Breast epithelium (tissue), 4 donors: ENCODE measurements at regions not wholly inside any gene's neighbourhood (a gene's known extent, or its start where the extent isn't known, plus 50 kb on each side); places are given as distances from the start of the nearest gene placed in this dataset.

Experiments used
- DNase-seq, 2 donors: peaks; one replicate each; pipeline ENCODE4 v3.0.0-alpha.2; 2019; ENCODE audit warnings: low spot score in 2 of 2
- H3K27ac ChIP-seq, 2 donors: fragments of 200-600 bp; sonication (generic) in 1 of 2; one replicate each; pipeline ENCODE4 v1.5.1; 2016 to 2019; ENCODE audit warnings: mild to moderate bottlenecking in 1 of 2
- H3K27me3 ChIP-seq, 2 donors: fragments of 200-600 bp; sonication (generic) in 1 of 2; one replicate each; pipeline versions ENCODE4 v1.5.1 to v1.6.0; 2017 to 2019; ENCODE audit warnings: control low read depth in 1 of 2, mild to moderate bottlenecking in 1 of 2
- H3K36me3 ChIP-seq: fragments of 200-600 bp; one replicate; pipeline ENCODE4 v1.5.1; 2019
- H3K4me1 ChIP-seq, 2 donors: fragments of 200-600 bp; sonication (generic); one replicate each; pipeline ENCODE4 v1.5.1; 2016 to 2019; ENCODE audit warnings: control low read depth in 1 of 2
- H3K4me3 ChIP-seq, 3 donors: fragments of 200-600 bp; sonication (generic); 1 replicate in 2 of 3; 2 replicates in 1 of 3; pipeline ENCODE4 v1.5.1; 2016 to 2019; ENCODE audit warnings: mild to moderate bottlenecking in 3 of 3, moderate library complexity in 2 of 3
- H3K9me3 ChIP-seq, 2 donors: fragments of 200-600 bp; sonication (generic) in 1 of 2; one replicate each; pipeline ENCODE4 v1.5.1; 2016 to 2019; ENCODE audit warnings: control low read depth in 1 of 2
- CTCF ChIP-seq, 3 donors: fragments of 450-650 bp; IDR thresholded peaks; one replicate each; pipeline ENCODE4 v1.5.1; 2016 to 2017; ENCODE audit warnings: antibody characterized with exemption in 3 of 3, mild to moderate bottlenecking in 3 of 3, moderate library complexity in 3 of 3
- POLR2A ChIP-seq: fragments of 450-650 bp; IDR thresholded peaks from one replicate; pipeline ENCODE4 v1.6.1; 2016; ENCODE audit warnings: antibody characterized with exemption, mild to moderate bottlenecking, moderate library complexity
- POLR2AphosphoS5 ChIP-seq, 3 donors: sonication (generic); formaldehyde crosslinking; IDR thresholded peaks; one replicate each; pipeline ENCODE4 v1.6.1; 2017; ENCODE audit warnings: antibody characterized with exemption in 3 of 3
- intact Hi-C: fragments of 100-400 bp; cut with DNase I; formaldehyde crosslinking; loops from one replicate; pipeline ENCODE4 v1.15.1; 2023; ENCODE audit warnings: low total_unique reads

GRCh38 chr5:40093550-40093949, 586.2 kb upstream of the PTGER4 start:
- Histone ChIP-seq H3K4me1 (no peaks in the 10 kb centered on the region), H3K27ac (no peak overlapping the region), H3K27me3 (no peaks in the 10 kb centered on the region), H3K4me3 (no peak overlapping the region), H3K36me3 (no peaks in the 10 kb centered on the region), H3K9me3 (peaks cover 6 to 17% of the 10 kb centered on the region in 2 donors)
- no peak for DNase-seq
- TF ChIP-seq POLR2A = no peak
- TF ChIP-seq POLR2AphosphoS5 (IDR thresholded peaks at IDR 0.05) = no peak
- no peak for TF ChIP-seq CTCF (IDR thresholded peaks at IDR 0.05)
- intact Hi-C loops = no loop called here

GRCh38 chr5:40089269-40089668, 590.4 kb upstream of the PTGER4 start:
- Histone ChIP-seq H3K9me3 (peaks cover 11 to 17% of the 10 kb centered on the region in 2 donors), H3K36me3 (no peaks in the 10 kb centered on the region), H3K4me1 (no peaks in the 10 kb centered on the region), H3K27me3 (no peaks in the 10 kb centered on the region), H3K4me3 (no peak overlapping the region), H3K27ac (no peak overlapping the region)
- intact Hi-C loops = no loop called here
- TF ChIP-seq CTCF (IDR thresholded peaks at IDR 0.05) (no peak), POLR2A (no peak), POLR2AphosphoS5 (IDR thresholded peaks at IDR 0.05) (no peak)
- no peak for DNase-seq

- no peak overlapping the region for H3K27ac ChIP-seq
- no peak for TF ChIP-seq POLR2A
- no peak for TF ChIP-seq CTCF (IDR thresholded peaks at IDR 0.05)
- no peak for TF ChIP-seq POLR2AphosphoS5 (IDR thresholded peaks at IDR 0.05)
- H3K36me3 ChIP-seq = no peaks in the 10 kb centered on the region
- intact Hi-C loops = no loop called here
- H3K4me1 ChIP-seq = no peaks in the 10 kb centered on the region
- peaks cover 0 to 6% of the 10 kb centered on the region in 2 donors for H3K9me3 ChIP-seq
- H3K4me3 ChIP-seq = no peak overlapping the region
- no peaks in the 10 kb centered on the region for H3K27me3 ChIP-seq
- no peak for DNase-seq
Observed at GRCh38 chr5:40084614-40085013, 595.1 kb upstream of the PTGER4 start.

- TF ChIP-seq POLR2A (no peak), POLR2AphosphoS5 (IDR thresholded peaks at IDR 0.05) (no peak), CTCF (IDR thresholded peaks at IDR 0.05) (no peak)
- intact Hi-C loops = no loop called here
- H3K4me1 ChIP-seq = no peaks in the 10 kb centered on the region
- H3K27me3 ChIP-seq = no peaks in the 10 kb centered on the region
- H3K27ac ChIP-seq = no peak overlapping the region
- no peaks in the 10 kb centered on the region for H3K9me3 ChIP-seq
- H3K36me3 ChIP-seq = no peaks in the 10 kb centered on the region
- no peak for DNase-seq
- no peak overlapping the region for H3K4me3 ChIP-seq
Observed at GRCh38 chr5:40082313-40082712, 597.4 kb upstream of the PTGER4 start.

- no peak for TF ChIP-seq CTCF (IDR thresholded peaks at IDR 0.05)
- H3K27ac ChIP-seq = no peak overlapping the region
- no peaks in the 10 kb centered on the region for H3K4me1 ChIP-seq
- intact Hi-C loops = no loop called here
- H3K36me3 ChIP-seq = no peaks in the 10 kb centered on the region
- H3K4me3 ChIP-seq = no peak overlapping the region
- H3K27me3 ChIP-seq = no peaks in the 10 kb centered on the region
- DNase-seq = no peak
- no peaks in the 10 kb centered on the region for H3K9me3 ChIP-seq
Observed at GRCh38 chr5:40080191-40080590, 599.5 kb upstream of the PTGER4 start.
